ENCODE measurements at regions not wholly inside any gene's neighbourhood (a gene's known extent, or its start where the extent isn't known, plus 50 kb on each side); places are given as distances from the start of the nearest gene placed in this dataset.

DNA sequence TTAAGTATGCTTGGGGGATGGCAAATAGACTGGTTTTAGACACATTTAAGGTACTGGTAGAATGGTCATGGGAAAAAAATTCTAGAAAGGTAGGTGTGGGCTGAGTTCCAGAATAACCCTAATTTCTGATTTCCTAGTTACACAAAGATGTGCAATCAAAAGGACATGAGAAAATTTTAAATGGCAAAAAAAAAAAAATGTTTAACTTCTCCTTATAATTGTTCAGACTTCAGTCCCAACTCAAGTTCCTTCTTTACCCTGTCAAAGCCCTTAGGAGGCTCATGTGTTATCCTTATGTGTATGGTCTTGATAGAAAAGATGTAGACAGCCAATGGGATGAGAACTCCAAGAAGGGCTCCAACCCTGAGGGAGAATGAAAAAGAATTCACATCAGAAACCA lies 153.3 kb upstream of the PLEKHG7 start:
- TF ChIP-seq, protein P1, sequence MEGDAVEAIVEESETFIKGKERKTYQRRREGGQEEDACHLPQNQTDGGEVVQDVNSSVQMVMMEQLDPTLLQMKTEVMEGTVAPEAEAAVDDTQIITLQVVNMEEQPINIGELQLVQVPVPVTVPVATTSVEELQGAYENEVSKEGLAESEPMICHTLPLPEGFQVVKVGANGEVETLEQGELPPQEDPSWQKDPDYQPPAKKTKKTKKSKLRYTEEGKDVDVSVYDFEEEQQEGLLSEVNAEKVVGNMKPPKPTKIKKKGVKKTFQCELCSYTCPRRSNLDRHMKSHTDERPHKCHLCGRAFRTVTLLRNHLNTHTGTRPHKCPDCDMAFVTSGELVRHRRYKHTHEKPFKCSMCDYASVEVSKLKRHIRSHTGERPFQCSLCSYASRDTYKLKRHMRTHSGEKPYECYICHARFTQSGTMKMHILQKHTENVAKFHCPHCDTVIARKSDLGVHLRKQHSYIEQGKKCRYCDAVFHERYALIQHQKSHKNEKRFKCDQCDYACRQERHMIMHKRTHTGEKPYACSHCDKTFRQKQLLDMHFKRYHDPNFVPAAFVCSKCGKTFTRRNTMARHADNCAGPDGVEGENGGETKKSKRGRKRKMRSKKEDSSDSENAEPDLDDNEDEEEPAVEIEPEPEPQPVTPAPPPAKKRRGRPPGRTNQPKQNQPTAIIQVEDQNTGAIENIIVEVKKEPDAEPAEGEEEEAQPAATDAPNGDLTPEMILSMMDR (IDR thresholded peaks at IDR 0.05) = no peak
- no peak for TF ChIP-seq POLR2A (IDR thresholded peaks at IDR 0.05)
